Loucy (cell line): ENCODE measurements at regions not wholly inside any gene's neighbourhood (a gene's known extent, or its start where the extent isn't known, plus 50 kb on each side); places are given as distances from the start of the nearest gene placed in this dataset.

Source experiments
- H2AFZ ChIP-seq: fragments of 200-600 bp; sonication (generic); 2 replicates; pipeline ENCODE4 v1.6.0; 2016; ENCODE audit warnings: antibody characterized with exemption, mild to moderate bottlenecking, low read length, moderate library complexity
- H3F3A ChIP-seq: fragments of 200-600 bp; 2 replicates; pipeline ENCODE4 v1.6.0; 2016; ENCODE audit warnings: antibody characterized with exemption, low read depth, mild to moderate bottlenecking
- H3K27me3 ChIP-seq: fragments of 200-600 bp; sonication (generic); 2 replicates; pipeline ENCODE4 v1.6.1; 2014; ENCODE audit warnings: low read length, mild to moderate bottlenecking; ENCODE audit not compliant: insufficient read depth, poor library complexity, severe bottlenecking
- H3K36me3 ChIP-seq: fragments of 200-600 bp; sonication (generic); 2 replicates; pipeline ENCODE4 v1.6.1; 2016; ENCODE audit warnings: low read length; ENCODE audit not compliant: insufficient read depth
- H3K4me1 ChIP-seq: fragments of 200-600 bp; sonication (generic); 2 replicates; pipeline ENCODE4 v1.5.1; 2014; ENCODE audit warnings: low read length, mild to moderate bottlenecking; ENCODE audit not compliant: insufficient read depth, poor library complexity, severe bottlenecking
- H3K4me2 ChIP-seq: fragments of 200-600 bp; sonication (generic); 2 replicates; pipeline ENCODE4 v1.6.0; 2014; ENCODE audit warnings: antibody characterized with exemption, low read length, low read depth, mild to moderate bottlenecking; ENCODE audit not compliant: poor library complexity, severe bottlenecking
- H3K4me3 ChIP-seq: fragments of 200-600 bp; sonication (generic); 2 replicates; pipeline ENCODE4 v1.5.1; 2014; ENCODE audit warnings: low read length, mild to moderate bottlenecking, mixed read lengths; ENCODE audit not compliant: poor library complexity, severe bottlenecking
- H3K79me2 ChIP-seq: fragments of 200-600 bp; sonication (generic); 2 replicates; pipeline ENCODE4 v1.6.1; 2014; ENCODE audit warnings: low read length; ENCODE audit not compliant: insufficient read depth
- H3K9ac ChIP-seq: fragments of 200-600 bp; sonication (generic); 2 replicates; pipeline ENCODE4 v1.6.0; 2014; ENCODE audit warnings: mild to moderate bottlenecking, low read depth, low read length, moderate library complexity; ENCODE audit not compliant: poor library complexity, severe bottlenecking
- H3K9me2 ChIP-seq: fragments of 200-600 bp; sonication (generic); replicated peaks from 2 replicates; pipeline ENCODE4 v1.6.1; 2016; ENCODE audit warnings: low read depth, low read length, mixed read lengths
- H3K9me3 ChIP-seq: fragments of 200-600 bp; sonication (generic); 2 replicates; pipeline ENCODE4 v1.6.1; 2014; ENCODE audit warnings: mild to moderate bottlenecking, antibody characterized with exemption, low read length, low read depth; ENCODE audit not compliant: insufficient read depth
- H4K20me1 ChIP-seq: fragments of 200-600 bp; sonication (generic); 2 replicates; pipeline ENCODE4 v1.6.0; 2014; ENCODE audit warnings: antibody characterized with exemption, low read length, mild to moderate bottlenecking; ENCODE audit not compliant: insufficient read depth, poor library complexity, severe bottlenecking
- CTCF ChIP-seq: fragments of 200-600 bp; sonication (generic); conservative IDR thresholded peaks from 2 replicates; pipeline ENCODE4 v1.5.1; 2014; ENCODE audit warnings: mild to moderate bottlenecking, antibody characterized with exemption, low read length
- EZH2phosphoT487 ChIP-seq: fragments of 200-600 bp; IDR thresholded peaks from 2 replicates; pipeline ENCODE4 v1.6.1; 2018; ENCODE audit warnings: antibody characterized with exemption, mild to moderate bottlenecking, moderate library complexity, borderline replicate concordance

DNA sequence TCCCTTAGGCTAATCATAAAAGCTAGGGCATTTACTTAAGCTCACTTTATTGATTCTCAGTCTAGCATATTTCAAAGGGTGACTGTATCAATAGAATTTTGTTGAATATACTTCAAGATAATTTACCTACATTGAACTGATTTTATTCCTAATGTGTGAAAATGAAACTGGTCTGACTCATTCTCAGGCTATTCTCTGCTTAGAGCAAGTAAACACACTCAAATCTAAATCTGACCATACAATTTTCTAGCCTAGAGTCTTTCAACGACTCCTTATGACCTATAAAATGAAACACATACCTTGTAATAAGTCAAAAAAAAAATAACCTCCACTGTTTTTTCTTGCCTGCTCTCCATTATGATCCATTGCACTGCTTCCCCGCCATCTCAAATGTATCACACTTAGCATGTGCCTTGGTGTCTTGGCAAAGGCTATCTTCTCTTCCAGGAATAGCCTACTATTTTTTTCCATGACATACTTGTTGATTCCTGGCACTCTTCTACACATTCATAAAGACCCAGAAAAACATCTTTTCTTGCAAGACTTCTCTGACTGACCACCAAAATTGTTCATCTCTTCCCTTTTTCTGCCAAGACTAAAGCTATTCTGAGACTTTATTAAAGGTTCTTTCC, 965.1 kb upstream of the HS3ST1 start:
- no peak overlapping the region for H3K4me3 ChIP-seq
- 0 out of 2 replicates have a peak, but pooled peaks cover 5% of the 10 kb centered on the region for H3K9me2 ChIP-seq
- H3K79me2 ChIP-seq = no peaks in the 10 kb centered on the region
- H2AFZ ChIP-seq = no peak overlapping the region
- H3K9me3 ChIP-seq = no peaks in the 10 kb centered on the region
- TF ChIP-seq EZH2phosphoT487 (no peak), CTCF (no peak)
- H3K4me2 ChIP-seq = no peak overlapping the region
- no peak overlapping the region for H3K9ac ChIP-seq
- H3K36me3 ChIP-seq = no peaks in the 10 kb centered on the region
- H3K4me1 ChIP-seq = no peaks in the 10 kb centered on the region
- H4K20me1 ChIP-seq = no peaks in the 10 kb centered on the region
- H3K27me3 ChIP-seq = no peaks in the 10 kb centered on the region
- H3F3A ChIP-seq = no peaks in the 10 kb centered on the region

DNA sequence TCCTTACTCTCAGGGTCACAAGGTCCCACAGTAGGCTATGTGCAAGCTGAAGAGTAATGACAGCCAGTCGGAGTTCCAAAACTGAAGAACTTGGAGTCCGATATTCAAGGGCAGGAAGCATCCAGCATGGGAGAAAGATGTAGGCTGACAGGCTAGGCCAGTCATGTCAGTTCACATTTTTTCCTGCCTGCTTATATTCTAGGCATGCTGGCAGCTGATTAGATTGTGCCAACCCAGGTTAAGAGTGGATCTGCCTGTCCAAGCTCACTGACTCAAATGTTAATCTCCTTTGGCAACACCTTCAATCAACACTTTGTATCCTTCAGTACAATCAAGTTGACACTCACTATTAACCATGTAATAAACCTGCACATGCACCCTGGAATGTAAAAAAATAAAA, 960.9 kb upstream of the HS3ST1 start:
- Histone ChIP-seq H3K4me3 (no peak overlapping the region), H4K20me1 (no peaks in the 10 kb centered on the region), H3K9ac (no peak overlapping the region), H3K27me3 (no peaks in the 10 kb centered on the region), H3K79me2 (no peaks in the 10 kb centered on the region), H3F3A (no peaks in the 10 kb centered on the region), H3K9me2 (no peaks in the 10 kb centered on the region), H3K9me3 (no peaks in the 10 kb centered on the region), H3K4me2 (no peak overlapping the region), H3K36me3 (no peaks in the 10 kb centered on the region), H2AFZ (no peak overlapping the region), H3K4me1 (no peaks in the 10 kb centered on the region)
- TF ChIP-seq CTCF = no peak

DNA sequence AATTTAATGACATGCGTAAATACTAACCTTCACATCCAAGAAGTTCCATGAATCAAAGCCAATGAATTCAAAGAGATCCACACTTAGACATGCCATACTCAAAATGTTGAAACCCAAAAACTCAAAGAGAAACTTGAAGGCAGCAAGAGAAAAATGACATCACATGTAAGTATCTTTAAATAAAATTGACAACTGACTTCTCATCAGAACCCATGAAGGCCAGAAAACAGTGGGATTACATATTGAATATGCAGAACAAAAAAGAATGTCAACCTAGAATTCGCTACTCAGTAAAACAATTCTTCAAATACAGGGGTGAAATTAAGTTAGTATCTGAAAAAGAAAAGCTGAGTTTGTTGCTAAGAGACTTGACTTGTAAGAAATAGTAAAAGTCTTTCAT, 953.9 kb upstream of the HS3ST1 start:
- Histone ChIP-seq H3K36me3 (no peaks in the 10 kb centered on the region), H3K9ac (no peak overlapping the region), H2AFZ (no peak overlapping the region), H3F3A (no peaks in the 10 kb centered on the region), H3K4me1 (no peaks in the 10 kb centered on the region), H3K9me2 (no peaks in the 10 kb centered on the region), H3K79me2 (no peaks in the 10 kb centered on the region), H3K9me3 (no peaks in the 10 kb centered on the region), H3K4me3 (no peak overlapping the region), H3K27me3 (no peaks in the 10 kb centered on the region), H3K4me2 (no peak overlapping the region), H4K20me1 (no peaks in the 10 kb centered on the region)
- TF ChIP-seq CTCF (no peak), EZH2phosphoT487 (no peak)
